NCI-H1694 treated with DMSO at 0.1 percent for 48 hours (cell line): ENCODE measurements at regions not wholly inside any gene's neighbourhood (a gene's known extent, or its start where the extent isn't known, plus 50 kb on each side); places are given as distances from the start of the nearest gene placed in this dataset.

Experiments used
- DNase-seq: peaks from one replicate; lab custom pipeline; 2025; lab: John Stamatoyannopoulos, UW

GRCh38 chrX:42151808-42152207 lies 228.5 kb upstream of the CASK start:
- DNase-seq: no peak

DNA sequence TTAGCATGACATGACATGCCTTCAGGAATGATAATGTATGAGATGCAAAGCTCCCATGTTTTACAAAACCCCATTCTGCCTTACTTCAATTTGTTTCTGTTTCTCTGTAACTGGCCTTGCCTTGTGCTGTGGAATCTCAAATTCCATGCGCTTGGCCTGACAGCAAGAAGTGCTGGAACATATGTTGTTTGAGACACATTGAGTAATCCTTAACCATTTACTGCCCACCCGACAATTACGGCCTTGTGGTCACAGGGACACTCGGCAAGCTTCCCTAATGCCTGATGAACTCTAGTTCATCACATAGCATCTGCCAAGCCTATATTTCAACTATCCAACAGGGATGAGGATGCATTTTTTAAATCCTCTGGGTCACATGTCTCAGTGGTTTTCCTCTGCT lies 226.4 kb upstream of the CASK start:
- DNase-seq: no peak

DNA sequence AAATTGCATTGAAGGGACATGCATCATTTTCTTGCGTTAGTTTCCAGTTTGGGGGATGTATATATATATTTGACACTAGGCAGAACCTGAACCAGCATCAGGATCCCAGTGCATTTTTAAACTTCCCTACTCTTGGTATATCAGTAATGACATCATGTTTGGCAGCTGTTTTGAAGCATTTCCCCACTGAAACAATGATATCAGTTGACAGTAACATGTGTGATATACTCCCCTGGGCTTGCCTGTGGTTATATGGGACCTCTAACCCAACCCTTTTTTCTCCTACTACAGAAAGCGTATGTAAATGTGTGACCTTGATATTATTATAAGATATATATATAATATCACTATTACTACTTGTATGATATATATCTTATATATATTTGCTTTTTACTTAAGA lies 225.9 kb upstream of the CASK start:
- no peak for DNase-seq

GRCh38 chrX:42143866-42144592 lies 220.7 kb upstream of the CASK start:
- no peak for DNase-seq

GRCh38 chrX:42140320-42140719 lies 217.0 kb upstream of the CASK start:
- DNase-seq: no peak

DNA sequence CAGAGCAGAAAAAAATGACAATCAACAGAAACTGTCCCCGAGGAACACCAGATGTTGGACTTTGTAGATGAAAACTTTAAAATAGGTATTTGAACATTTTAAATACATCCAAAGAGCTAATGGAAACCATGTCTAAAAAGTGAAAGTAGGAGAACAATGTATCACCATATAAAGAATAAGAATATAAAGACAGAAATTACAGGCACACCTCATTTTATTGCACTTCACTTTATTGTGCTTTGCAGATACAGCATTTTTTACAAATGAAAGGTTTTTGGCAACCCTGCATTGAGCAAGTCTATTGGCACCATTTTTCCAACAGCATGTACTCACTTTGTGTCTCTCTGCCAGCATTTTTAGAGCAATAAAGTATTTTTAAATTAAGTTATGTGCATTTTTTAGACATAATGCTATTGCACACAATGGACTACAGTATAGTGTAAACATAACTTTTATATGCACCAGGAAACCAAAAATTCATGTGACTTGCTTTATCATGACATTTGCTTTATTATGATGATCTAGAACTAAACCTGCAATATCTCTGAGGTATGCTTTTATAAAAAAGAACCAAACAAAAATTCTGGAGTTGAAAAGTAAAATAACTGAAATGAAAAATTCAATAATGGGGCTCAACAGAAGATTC lies 212.4 kb upstream of the CASK start:
- DNase-seq: no peak

- no peak for DNase-seq
These were observed 208.5 kb upstream of the CASK start for GRCh38 chrX:42131856-42132255.

- DNase-seq: no peak
These were observed 205.9 kb upstream of the CASK start for GRCh38 chrX:42129022-42129940.

DNA sequence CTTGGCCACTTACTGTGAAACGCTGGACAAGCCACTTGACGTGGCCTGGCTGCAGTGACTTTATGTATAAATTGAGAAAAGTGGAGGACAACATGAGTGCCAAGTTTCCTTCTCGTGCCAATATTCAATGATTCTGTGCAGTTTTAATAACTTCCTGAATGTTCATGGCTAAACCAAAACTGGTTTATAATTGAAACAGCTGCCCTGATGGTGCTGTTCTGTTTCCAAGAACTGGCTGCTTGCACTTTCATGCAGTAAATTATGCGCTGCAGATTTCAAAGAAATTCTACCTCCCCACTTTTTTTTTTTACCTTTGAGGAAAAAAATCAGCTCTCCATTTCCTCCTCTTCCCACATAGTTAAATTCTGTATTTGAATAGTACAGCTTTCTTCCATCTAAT lies 205.2 kb upstream of the CASK start:
- no peak for DNase-seq

- no peak for DNase-seq
These were observed 204.7 kb upstream of the CASK start for GRCh38 chrX:42128020-42128419.

DNA sequence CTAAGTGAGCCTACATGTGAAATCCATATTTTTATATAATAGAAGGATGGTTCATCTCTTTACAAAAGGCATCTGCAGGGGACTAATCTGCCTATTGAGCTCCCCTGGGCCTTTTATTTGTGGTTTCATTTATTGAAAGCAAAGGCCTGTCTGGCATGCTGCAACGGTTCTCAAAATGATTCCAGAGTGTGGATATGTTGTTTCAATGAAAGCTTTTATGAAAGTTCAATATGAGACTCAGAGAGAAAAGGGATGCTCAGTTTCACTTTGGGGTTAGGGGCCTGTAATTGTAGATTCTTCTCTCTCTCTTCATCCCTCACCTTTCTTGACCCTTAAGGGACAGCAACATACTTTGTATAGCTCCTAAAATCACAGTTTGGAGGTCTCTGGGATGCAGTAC lies 204.2 kb upstream of the CASK start:
- DNase-seq: no peak

- no peak for DNase-seq
These were observed 200.0 kb upstream of the CASK start for GRCh38 chrX:42123369-42123768.

- peak; percentile 26 for DNase-seq
These were observed 195.7 kb upstream of the CASK start for GRCh38 chrX:42119076-42119475.

DNA sequence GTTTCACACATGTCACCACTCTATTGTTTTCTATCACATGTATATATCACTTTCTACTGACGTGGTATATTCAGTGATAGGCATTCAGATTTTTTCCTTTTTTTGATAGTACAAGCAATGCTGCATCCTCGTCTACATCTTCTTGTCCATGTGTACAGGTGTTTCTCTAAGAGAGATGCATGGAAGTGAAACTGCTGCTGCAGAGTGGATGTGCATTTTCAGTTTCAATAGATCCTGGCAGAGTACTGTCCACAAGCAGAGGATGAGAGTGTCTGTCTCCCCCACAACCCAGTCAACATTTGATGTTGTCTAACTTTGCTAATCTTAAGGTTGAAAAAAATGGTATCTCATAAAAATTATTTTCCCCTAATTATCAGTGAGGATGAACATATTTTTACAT lies 194.0 kb upstream of the CASK start:
- no peak for DNase-seq

- no peak for DNase-seq
These were observed 186.1 kb upstream of the CASK start for GRCh38 chrX:42109428-42109827.

GRCh38 chrX:42107495-42108488 lies 184.4 kb upstream of the CASK start:
- DNase-seq: no peak

DNA sequence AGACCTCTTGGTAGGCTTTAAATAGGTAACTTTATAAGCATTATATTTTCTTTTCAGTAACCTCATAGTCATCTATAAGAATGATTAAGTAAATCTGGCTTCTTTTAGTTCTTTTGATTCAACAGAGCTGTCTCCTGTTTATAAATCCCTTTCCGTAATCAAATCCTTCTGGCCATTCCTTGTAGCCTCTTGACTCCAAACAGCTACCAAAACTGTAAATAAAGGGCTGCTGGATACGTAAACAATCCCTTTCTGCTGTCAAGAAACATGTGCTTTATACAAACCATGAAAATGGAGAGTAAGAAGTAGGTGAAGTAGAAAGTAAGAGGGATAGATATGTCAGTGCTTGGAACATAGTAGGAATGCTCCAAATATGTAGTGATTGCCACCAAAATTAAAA lies 183.2 kb upstream of the CASK start:
- DNase-seq: no peak

GRCh38 chrX:42102586-42103282 lies 179.4 kb upstream of the CASK start:
- DNase-seq: no peak

DNA sequence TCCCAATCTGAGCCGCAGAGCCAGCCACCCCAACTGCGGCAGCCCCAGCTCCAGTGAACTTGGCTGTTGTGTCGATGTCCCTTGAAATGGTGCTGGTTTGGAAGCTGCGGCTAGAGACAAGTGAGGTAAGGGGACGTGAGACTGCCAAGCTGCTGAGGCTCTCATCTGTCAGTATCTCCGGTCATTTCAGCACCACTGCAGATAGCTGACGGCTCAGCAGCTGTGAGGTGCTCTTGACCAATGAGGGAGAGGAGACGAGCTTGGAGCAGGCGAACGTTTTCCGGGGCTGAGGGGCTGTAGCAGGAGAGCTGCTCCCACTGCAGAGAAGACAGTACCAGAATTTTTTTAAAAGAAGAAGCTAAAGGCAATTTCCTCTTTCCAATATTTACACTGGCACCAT lies 175.5 kb upstream of the CASK start:
- DNase-seq: no peak

DNA sequence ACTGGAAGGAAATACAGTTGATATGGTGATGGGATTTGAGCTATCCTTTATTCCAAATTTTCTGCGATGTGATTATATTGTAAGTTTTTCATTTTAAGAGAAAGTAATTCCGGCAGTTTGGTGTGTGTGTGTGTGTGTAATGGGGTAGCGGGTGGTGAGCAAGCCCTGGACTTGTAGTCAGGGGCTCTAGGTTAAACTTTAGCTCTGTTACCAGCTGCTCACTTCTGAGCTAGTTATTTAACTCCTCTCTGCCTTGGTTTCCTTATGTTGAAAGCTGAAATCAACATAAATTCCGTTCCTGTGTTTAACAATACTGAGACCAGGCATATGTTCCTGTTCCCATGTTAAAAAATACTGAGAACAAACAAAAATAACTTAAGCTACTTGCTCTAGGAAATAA lies 174.1 kb upstream of the CASK start:
- DNase-seq: no peak
